ENCODE measurements at regions not wholly inside any gene's neighbourhood (a gene's known extent, or its start where the extent isn't known, plus 50 kb on each side); places are given as distances from the start of the nearest gene placed in this dataset.

- TF ChIP-seq, protein P1, sequence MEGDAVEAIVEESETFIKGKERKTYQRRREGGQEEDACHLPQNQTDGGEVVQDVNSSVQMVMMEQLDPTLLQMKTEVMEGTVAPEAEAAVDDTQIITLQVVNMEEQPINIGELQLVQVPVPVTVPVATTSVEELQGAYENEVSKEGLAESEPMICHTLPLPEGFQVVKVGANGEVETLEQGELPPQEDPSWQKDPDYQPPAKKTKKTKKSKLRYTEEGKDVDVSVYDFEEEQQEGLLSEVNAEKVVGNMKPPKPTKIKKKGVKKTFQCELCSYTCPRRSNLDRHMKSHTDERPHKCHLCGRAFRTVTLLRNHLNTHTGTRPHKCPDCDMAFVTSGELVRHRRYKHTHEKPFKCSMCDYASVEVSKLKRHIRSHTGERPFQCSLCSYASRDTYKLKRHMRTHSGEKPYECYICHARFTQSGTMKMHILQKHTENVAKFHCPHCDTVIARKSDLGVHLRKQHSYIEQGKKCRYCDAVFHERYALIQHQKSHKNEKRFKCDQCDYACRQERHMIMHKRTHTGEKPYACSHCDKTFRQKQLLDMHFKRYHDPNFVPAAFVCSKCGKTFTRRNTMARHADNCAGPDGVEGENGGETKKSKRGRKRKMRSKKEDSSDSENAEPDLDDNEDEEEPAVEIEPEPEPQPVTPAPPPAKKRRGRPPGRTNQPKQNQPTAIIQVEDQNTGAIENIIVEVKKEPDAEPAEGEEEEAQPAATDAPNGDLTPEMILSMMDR (IDR thresholded peaks at IDR 0.05): no peak
- TF ChIP-seq POLR2A (IDR thresholded peaks at IDR 0.05) (no peak), EP300 (IDR thresholded peaks at IDR 0.05) (no peak)
Observed at GRCh38 chr20:52448513-52449232, 257.1 kb upstream of the ZFP64 start.

Measured in tibial nerve (tissue), 4 donors.